ENCODE measurements at regions not wholly inside any gene's neighbourhood (a gene's known extent, or its start where the extent isn't known, plus 50 kb on each side); places are given as distances from the start of the nearest gene placed in this dataset.

DNA sequence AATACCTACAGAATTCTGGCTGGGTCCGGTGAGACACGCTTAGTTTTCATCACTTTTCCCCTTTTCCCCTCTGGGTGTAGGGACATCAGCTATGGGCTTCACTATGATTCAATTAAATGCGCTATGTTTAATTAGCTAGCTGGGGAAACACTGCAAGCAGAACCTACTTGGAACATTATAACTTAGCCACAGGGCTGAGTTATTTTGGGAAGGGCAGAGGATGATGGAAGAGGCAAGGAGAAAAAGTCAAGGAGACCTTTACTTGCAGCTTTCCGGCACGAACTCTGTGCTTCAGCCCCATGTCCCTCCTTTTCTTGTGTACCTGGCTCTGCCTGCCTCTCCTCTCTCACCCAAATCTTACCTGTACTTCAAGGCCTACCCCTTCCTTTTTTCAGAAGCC is 62.8 kb downstream of the KIF4B start:
- Histone ChIP-seq H2AFZ (ENCODE audit: low read length) (no peak overlapping the region), H3K27me3 (replicated peaks in 1 of 4; ENCODE audit: control insufficient read depth in 3 of 4, extremely low read depth in 1 of 4, insufficient read depth in 3 of 4, low read length in 3 of 4) (no peaks in the 10 kb centered on the region), H3K14ac (ENCODE audit: insufficient read length) (no peak overlapping the region), H3K27ac (ENCODE audit: low read depth, low read length) (no peak overlapping the region), H3K56ac (replicated peaks; ENCODE audit: insufficient read length, low read depth, low read length) (no peak overlapping the region), H4K20me1 (replicated peaks in 1 of 2; ENCODE audit: control insufficient read depth in 1 of 2, insufficient read depth in 2 of 2, low read length in 2 of 2) (no peaks in the 10 kb centered on the region), H4K91ac (replicated peaks; ENCODE audit: insufficient read length, low read length) (no peak overlapping the region), H3K9me3 (ENCODE audit: insufficient read depth in 2 of 2, low read depth in 1 of 2, low read length in 1 of 2) (no peaks in the 10 kb centered on the region), H2AK5ac (ENCODE audit: low read depth, low read length) (no peak overlapping the region), H3K9ac (replicated peaks in 1 of 4; ENCODE audit: extremely low read depth in 1 of 4, low read depth in 3 of 4, low read length in 3 of 4) (no peak overlapping the region), H3K79me2 (ENCODE audit: control insufficient read depth in 1 of 2, insufficient read depth in 2 of 2, low read length in 2 of 2) (no peaks in the 10 kb centered on the region), H3K4me2 (ENCODE audit: insufficient read depth in 1 of 2, low read depth in 2 of 2, low read length in 2 of 2) (no peak overlapping the region), H2BK15ac (ENCODE audit: low read length) (no peak overlapping the region), H4K8ac (ENCODE audit: extremely low read depth, insufficient read depth, low read length) (no peak overlapping the region), H3K23ac (ENCODE audit: insufficient read length) (no peak overlapping the region), H3K4ac (replicated peaks; ENCODE audit: insufficient read length, low read depth, low read length) (no peak overlapping the region), H3K36me3 (ENCODE audit: control insufficient read depth in 2 of 4, insufficient read depth in 4 of 4, low read length in 3 of 4) (no peaks in the 10 kb centered on the region), H2BK20ac (ENCODE audit: low read length) (no peak overlapping the region), H3K79me1 (ENCODE audit: low read depth, low read length) (no peaks in the 10 kb centered on the region), H3K23me2 (ENCODE audit: low read depth, low read length) (no peaks in the 10 kb centered on the region), H3K18ac (ENCODE audit: extremely low read depth, low read length) (no peak overlapping the region), H3K4me1 (replicated peaks in 1 of 4; ENCODE audit: control insufficient read depth in 3 of 4, insufficient read depth in 4 of 4, low read length in 3 of 4) (no peaks in the 10 kb centered on the region; a peak in 1 of 7 replicates), H2BK5ac (ENCODE audit: low read depth, low read length) (no peak overlapping the region), H2BK12ac (ENCODE audit: low read depth, low read length) (no peak overlapping the region), H2BK120ac (replicated peaks; ENCODE audit: low read depth, low read length) (no peak overlapping the region), H3K4me3 (ENCODE audit: extremely low read depth in 1 of 4, insufficient read depth in 2 of 4, low read depth in 3 of 4, low read length in 4 of 4) (no peak overlapping the region), H4K5ac (ENCODE audit: insufficient read length, low read depth, low read length) (no peak overlapping the region)
- WGBS, 2 experiments (ENCODE audit: extremely low coverage in 1 of 2, insufficient coverage in 1 of 2, insufficient read length in 1 of 2, insufficient replicate concordance in 2 of 2, low coverage in 1 of 2, low lambda C conversion rate in 2 of 2, missing lambda C conversion rate in 1 of 2) = 97% methylated on average over 5 of the region's 5 CpGs; no CpG with 5 or more reads in 1 of the 2 experiments
- TF ChIP-seq ZNF274 (IDR thresholded peaks at IDR 0.05; ENCODE audit: borderline replicate concordance, extremely low read depth, low read length) (no peak), RBBP5 (IDR thresholded peaks at IDR 0.05; ENCODE audit: borderline replicate concordance, low read depth, low read length) (no peak), SRF (IDR thresholded peaks at IDR 0.05; ENCODE audit: low read depth, low read length) (no peak), TAF7 (optimal IDR thresholded peaks at IDR 0.05; ENCODE audit: borderline replicate concordance, low read depth, low read length) (no peak), SIX5 (IDR thresholded peaks at IDR 0.05; ENCODE audit: low read depth, low read length) (no peak), HDAC6 (IDR thresholded peaks at IDR 0.05; ENCODE audit: low read depth, low read length) (no peak), RXRA (IDR thresholded peaks at IDR 0.05; ENCODE audit: insufficient read depth, low read depth, low read length) (no peak), PHF8 (conservative IDR thresholded peaks at IDR 0.05; ENCODE audit: low read depth, low read length) (no peak), EP300 (IDR thresholded peaks at IDR 0.05; ENCODE audit: borderline replicate concordance in 1 of 2, low read depth in 2 of 2, low read length in 2 of 2) (no peak), SP1 (IDR thresholded peaks at IDR 0.05; ENCODE audit: low read depth, low read length) (no peak)
- TF ChIP-seq, protein P1, sequence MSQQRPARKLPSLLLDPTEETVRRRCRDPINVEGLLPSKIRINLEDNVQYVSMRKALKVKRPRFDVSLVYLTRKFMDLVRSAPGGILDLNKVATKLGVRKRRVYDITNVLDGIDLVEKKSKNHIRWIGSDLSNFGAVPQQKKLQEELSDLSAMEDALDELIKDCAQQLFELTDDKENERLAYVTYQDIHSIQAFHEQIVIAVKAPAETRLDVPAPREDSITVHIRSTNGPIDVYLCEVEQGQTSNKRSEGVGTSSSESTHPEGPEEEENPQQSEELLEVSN (IDR thresholded peaks at IDR 0.05) = no peak
- TF ChIP-seq, protein P2, sequence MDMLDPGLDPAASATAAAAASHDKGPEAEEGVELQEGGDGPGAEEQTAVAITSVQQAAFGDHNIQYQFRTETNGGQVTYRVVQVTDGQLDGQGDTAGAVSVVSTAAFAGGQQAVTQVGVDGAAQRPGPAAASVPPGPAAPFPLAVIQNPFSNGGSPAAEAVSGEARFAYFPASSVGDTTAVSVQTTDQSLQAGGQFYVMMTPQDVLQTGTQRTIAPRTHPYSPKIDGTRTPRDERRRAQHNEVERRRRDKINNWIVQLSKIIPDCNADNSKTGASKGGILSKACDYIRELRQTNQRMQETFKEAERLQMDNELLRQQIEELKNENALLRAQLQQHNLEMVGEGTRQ (IDR thresholded peaks at IDR 0.05; ENCODE audit: low read length) = no peak
- DNase-seq (ENCODE audit: low read depth in 1 of 2, low spot score in 2 of 2) (no peak), FAIRE-seq (no peak)
- POLR2A ChIA-PET (ENCODE audit: partially characterized antibody) = no interaction called here
- CTCF ChIA-PET (ENCODE audit: partially characterized antibody) = no interaction called here

All from H1 (cell line).